ENCODE measurements at regions not wholly inside any gene's neighbourhood (a gene's known extent, or its start where the extent isn't known, plus 50 kb on each side); places are given as distances from the start of the nearest gene placed in this dataset.
"Not testable (repeated sequence)": the region's sequence is repeated elsewhere in the genome, so short reads cannot be mapped to it uniquely, and the experiment has no call there.

DNA sequence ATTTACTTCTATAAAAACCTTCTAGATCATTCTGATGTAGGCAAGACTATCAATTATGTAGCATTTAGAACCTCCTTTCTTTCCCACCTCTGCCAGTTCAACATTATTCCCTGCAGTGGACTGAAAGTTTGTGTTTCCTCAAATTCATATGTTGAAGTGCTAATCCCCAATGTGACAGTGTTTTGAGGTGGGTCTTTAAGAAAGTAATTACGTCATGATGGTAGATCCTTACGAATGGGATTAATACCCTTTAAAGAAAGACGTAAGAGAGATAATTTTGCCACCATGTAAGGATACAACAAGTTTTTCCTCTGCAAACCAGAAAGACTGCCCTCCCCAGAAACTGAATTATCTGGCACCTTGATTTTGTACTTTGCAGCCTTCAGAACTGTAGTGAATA lies 1489.7 kb upstream of the SEL1L start:
- DNase-seq, result no peak

DNA sequence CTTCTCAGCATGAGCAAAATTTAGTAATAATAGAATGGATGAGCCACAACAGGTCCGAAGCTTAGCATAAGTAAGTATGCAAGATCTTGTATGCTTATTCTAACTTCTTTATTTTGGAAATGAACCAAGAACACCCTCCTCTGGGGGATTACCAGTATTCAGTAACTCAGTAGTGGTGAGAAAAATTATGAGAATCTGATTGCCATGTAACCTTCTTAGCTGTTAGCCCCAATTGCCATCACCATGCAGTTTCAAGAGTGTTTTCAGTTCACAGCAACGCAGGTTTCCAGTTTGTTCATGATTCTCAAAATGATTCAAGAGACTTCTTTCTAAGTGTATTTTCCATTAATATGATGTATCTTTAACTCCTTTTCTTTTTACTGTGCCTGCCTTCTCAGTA lies 1507.6 kb upstream of the SEL1L start:
- no peak for DNase-seq

DNA sequence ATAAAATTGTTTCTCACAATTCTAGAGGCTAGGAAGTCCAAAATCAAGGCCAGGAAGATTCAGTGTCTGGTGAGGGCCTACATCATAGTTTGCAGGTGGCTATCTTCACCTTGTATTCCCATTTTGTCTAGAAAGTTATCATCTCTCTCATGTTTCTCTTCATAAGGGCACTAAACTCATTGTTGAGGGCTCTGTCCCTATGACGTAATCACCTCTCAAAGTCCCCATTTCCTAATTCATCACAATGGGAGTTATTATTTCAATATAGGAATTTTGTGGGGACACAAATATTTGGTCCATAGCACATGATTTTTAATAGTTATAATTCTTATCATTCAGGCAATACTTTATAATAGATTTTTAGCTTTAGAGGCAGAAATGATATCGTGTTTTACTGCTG lies 1509.2 kb upstream of the SEL1L start:
- no peak for DNase-seq

DNA sequence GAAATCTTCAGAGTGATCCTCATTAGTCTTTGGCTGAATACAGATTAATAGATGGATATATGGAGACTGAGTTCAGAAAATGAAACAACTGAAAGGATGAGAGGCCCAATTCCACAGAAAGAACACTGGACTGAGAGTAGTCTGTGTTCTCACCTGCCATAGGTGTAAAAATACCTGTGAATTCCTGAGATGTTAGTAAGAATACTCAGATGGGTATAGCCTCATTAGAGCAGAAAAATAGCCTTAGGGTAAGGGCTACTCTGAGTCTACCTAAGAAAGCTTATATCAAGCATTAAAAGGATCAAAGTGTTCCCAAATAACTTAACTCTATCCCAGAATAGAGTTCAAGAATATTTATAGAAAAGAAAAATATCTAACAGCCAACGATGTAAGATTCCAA lies 1510.3 kb upstream of the SEL1L start:
- no peak for DNase-seq

DNA sequence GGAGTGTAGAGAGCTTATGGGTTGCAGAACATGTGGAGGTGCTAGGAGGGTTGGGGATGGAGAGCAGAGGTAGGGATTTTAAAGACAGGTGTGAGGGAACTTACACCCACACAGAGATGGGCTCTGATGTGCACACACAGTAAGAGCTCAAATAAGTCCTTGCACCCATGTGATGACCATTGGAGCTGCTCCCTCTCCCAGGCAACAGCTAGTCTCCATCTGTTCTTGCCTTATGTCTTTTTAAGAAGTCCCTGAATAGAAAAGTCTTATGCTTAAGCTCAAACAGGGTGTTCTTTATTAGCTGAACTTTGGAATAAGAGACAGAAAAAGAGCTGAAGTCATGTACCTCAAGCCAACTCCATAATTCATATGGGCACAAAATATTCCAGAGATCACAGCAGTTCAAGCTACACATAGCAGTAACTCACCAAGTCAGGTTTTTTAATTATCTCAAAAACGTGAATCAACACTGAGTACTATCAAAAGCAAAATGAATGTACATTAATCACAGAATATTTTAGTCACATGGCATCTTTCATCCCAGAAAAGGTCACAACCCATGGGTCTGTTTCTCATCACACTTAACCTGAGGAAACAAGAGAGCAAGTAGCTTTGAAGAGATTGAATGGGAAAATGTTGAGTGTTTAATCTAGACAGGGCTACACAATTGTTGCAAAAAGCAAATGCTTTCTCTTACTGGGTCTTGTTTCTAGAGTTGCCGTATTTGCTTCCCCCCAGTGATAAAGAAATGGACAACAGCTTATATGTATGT lies 1513.6 kb upstream of the SEL1L start:
- DNase-seq, result no peak

DNA sequence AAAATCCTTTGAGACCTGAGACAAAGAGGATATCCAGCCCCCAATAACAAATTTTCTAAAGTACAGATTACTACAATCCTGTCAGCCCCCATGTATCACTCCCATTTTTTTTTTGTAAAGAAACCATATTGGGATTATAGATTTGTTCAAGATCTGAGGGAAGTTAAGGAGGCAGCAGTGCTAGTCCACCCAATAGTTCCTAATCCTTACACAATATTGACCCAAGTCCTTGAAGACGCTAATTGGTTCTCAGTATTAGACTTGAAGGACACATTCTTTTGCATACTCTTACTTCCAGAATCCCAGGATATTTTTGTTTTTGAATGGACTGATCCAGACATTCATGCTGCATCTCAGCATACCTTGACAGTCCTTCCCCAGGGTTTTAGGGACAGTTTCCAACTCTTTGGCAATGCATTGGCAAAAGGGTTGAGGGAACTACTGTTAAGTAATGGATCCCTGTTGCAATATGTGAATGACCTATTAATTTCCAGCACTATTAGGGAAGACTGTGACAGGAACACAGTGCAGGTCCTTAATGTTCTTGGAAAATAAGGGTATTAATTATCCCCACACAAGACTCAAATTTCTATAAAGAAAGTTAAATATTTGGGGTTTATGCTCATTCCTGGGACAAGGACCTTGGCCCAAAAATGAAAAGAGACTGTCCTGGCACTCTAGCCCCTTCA lies 1519.5 kb upstream of the SEL1L start:
- no peak for DNase-seq

DNA sequence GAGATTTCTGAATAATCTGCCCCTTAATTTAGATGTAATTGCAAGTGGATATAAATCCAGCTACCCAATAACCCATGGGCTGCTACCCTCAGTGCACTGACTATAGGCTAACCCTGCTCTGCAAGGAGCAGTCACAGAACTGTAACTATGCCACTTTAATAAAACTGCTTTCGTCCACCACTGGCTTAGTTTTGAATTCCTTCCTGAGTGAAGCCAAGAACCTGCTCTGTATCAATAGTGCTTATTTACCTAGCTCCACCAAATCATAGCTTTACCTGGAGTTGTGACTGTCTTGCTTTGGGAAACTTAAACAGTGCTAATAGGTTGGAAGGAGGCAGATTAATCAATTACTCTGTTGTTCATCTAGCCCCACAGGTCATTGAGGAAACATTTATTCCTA lies 1524.4 kb upstream of the SEL1L start:
- DNase-seq, result no peak

DNA sequence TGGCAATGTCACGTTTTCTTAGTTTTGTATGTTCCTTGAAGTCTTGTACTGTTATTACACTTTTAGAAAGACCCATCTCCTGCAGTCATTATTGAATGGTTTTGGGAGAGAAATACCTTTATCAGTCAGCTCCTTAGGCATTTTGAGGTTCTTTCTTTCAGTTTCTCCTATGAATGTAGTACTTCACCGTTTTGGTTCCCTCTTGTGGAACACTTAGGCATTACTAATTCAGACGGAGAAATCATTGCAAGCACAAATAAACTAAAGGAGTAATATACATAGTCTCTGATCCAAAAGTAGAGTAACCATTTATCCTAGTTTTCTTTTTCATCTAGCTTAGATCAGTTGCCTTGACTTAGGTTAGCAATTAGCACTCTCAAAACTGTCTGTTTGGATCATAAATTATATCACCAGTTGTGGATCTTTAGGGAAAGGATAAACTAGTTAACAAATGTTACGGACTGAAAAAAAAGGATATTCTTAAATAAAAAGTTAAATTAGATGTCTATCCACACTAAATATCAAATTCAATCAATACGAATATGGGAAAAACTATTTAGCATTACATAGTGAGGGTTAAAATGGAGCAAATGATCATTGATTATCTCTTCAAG lies 1538.3 kb upstream of the SEL1L start:
- no peak for DNase-seq

DNA sequence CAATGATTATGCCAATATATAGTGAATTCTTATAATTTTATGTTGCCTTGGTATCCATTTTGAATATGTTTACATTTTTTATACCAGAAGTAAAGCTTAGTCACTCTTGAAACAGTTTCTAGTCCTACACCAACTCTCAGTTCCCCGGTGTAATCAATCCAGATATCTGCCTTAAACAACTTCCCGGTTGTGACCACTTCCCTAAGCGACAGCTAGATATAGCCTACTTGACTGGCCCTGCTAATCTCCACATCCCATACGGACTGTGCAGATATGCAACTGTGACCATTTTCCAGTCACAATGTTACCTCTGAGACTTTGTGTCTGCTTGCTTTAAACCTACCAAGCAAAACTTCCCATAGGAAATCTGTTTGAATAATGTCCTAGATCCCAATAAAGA lies 1551.5 kb upstream of the SEL1L start:
- DNase-seq, result no peak

DNA sequence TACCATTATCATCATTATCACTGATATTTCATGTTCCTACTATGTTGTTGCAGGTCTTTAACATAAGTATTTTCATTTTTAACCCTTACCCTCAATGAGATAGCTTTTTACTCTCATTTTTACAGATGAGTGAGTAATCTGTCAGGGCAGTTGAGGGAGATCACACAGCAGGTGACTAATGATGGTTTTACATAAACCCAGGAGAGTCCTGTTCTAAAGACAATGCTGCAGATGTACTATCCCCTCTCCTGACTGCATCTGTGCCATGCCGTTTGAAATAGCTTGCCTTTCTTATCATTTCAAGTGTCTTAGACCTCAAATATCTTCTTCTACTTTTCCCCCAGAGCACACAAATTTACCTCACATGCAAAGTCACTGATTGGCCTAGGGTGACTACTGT lies 1552.1 kb upstream of the SEL1L start:
- no peak for DNase-seq

DNA sequence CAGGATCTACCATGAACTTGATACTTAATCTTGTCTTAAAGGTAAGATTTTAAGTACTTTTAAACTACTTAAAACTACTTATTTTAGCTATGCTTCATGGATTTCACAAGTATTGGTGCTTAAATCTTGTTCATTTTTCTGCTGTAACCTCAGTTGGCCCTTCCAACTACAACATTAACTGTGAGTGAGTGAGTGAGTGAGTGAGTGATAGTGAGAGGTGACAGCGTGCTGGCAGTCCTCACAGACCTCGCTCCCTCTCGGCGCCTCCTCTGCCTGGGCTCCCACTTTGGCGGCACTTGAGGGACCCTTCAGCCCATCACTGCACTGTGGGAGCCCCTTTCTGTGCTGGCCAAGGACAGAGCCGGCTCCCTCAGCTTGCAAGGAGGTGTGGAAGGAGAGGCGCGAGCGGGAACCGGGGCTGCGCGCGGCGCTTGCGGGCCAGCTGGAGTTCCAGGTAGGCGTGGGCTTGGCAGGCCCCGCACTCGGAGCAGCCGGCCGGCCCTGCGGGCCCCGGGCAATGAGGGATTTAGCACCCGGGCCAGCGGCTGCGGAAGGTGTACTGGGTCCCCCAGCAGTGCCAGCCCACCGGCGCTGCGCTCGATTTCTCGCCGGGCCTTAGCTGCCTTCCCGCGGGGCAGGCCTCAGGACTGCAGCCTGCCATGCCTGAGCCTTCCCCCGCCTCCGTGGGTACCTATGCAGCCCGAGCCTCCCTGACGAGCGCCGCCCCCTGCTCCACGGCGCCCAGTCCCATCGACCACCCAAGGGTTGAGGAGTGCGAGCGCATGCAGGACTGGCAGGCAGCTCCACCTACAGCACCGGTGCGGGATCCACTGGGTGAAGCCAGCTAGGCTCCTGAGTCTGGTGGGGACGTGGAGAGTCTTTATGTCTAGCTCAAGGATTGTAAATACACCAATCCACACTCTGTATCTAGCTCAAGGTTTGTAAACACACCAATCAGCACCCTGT lies 1558.6 kb upstream of the SEL1L start:
- not testable (repeated sequence) for DNase-seq

DNA sequence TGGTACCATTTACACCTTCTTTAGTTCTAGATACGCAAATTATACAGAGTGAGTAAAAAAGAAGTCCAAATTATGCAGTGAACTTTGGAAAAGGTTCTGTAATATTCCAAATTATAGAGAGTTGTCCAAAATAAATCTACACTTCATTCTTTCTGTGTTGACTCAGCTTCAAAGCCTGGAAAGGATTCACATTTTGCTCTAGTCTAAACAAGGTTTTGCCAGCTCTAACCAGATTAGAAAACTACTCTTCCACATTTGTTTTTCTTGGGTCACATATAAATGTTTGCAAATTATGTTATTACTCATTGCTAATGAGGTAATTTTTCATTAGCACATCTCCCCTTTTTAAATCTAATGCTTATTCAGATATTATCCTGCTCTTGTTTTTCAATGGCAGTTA lies 1562.4 kb upstream of the SEL1L start:
- DNase-seq, result no peak

DNA sequence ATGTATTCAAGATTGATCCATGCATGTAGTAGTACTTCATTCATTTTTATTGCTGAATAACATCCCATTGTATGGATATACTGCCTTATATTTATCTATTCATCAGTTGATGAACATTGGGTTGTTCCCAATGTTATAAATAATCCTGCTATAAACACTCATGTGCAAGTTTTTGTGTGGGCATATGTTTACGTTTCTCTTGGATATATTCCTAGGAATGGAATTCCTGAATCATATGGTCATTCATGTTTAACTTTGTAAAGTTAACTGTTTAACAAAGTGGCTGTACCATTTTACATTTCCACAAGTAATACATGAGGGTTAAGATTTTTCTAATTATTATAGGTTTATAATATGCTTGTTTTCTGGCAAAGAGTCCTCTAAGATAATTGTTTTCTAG lies 1568.2 kb upstream of the SEL1L start:
- no peak for DNase-seq

DNA sequence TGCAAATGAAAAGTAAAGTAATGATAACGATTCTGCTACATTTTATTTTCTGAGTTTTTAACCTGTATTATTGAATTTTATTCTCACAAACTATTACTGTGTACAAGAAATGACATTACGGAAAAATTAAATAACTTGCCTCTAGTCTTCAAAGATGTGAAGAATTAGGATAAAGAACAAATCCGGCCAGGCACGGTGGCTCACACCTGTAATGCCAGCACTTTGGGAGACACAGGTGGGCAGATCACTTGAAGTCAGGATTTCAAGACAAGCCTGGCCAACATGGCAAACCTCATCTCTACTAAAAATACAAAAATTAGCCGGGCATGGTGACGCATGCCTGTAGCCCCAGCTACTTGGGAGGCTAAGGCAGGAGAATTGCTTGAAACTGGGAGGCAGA lies 1584.4 kb upstream of the SEL1L start:
- no peak for DNase-seq

DNA sequence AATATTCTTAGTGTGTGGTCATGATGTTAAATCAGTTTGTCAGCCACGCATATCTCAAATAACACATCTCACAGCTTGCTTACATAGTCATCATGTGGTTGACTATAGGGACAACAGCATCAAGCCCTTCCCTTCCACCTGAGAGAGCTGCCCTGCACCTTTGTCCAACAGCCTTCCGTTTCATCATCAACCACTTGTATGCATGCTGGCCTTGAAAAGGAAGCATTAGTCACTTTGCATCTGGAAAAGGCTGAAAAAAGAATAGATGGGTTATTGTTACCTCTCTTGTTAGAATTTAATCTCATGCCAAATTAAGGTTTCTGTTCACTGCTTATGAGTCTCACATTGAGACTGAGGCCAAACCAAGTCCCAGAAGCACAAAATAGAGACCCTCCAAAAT lies 1586.5 kb upstream of the SEL1L start:
- no peak for DNase-seq

DNA sequence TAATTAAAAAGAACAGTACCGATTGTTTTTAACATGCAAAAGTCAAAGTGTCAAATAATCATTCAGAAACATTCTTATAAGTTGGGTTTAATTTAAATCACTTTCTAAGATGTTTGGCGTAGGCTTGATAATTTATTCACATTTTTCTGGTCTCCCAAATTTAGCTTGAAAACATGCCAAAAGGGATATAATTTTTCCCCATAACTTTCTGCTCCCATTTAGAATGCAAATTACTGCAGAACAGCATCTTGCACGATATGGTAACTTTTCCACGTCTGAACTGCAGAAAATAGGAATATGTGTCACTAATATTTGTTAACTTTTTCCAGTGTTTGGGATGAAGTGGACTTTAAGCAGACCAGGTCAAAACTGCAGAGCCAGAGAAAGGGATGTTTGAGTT lies 1592.4 kb upstream of the SEL1L start:
- no peak for DNase-seq

DNA sequence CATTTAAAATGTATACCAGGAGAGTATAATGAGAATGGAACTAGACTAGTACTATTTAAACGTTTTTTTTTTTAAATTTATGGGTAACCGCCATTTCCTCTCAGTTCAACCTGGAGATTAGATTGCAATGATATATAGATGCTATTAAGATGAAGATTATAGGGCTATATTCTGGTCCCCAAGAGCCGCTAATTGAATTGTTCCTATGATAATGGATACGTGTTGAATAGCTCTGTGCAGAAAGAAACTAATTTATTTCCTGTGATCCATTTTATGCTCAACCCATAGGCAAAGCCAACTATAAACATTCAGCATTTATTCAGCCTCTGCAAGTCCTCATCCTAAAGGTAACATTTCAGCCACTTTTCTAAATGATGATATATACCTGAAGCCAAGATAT lies 1595.1 kb upstream of the SEL1L start:
- no peak for DNase-seq

DNA sequence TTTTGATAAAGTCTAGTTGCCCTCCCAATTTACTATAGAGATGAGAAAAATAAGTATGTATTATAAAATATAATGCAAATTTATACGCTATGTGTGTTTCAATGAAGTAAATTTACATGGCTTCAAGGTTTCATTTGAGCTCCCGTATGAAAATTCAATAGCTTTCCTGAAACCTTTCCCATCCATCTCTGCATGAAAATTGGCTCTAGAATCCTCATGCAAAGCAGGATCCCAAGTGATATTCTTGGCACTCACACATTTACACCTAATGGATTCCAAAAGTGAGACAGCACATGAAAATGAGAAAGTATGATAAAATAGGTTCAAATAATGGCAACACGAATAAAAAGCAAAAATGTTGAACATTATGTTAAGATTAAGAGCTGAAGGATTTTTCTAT lies 1595.8 kb upstream of the SEL1L start:
- DNase-seq, result no peak

DNA sequence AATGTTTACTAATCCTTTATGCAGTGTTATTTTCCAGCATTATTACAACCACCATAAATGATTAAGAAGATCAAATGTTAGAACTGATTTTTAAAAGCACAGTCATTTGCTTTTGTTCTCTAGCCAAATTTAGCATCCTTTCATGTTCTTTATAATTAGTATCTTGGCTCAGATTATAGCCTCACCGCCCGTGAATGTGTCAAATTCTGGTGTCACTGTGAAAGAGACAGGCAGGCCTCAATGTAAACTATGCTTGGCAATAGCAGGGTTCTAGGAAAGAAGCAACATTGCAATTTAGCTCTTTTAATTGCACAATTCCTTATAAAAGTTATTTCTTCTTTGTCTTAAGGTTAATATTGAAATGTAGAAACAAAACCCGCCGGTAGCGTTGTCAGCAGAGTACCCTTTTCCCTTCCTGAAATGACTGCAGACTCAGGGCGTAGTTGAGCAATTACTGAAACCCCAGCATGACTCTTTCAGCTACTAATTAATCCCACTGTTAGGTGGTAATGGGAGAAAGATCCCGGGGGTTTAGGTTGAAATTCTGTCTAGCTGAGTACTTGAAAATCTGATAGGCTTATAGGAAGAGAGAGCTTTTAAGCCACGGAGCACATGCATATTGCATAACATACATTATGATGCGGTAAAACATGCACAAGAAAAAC lies 1600.5 kb upstream of the SEL1L start:
- DNase-seq, result no peak

DNA sequence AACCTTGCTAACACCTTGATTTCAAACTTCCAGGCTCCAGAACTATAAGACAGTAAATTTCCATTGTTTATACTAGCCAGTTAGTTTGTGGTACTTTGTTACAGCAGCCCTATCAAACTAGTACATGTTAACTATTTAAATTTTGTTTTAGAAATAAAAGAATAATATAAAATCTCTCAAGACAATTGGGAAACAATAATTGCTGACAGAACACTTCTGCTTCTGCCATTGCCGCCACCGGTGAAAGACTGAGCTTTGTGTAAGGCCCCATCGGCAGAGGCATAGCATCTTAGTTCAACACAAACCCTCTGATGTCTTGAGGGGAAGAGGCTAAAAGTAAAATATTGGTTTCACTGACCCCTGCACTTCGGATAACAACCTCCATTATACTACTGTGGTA lies 1607.1 kb upstream of the SEL1L start:
- DNase-seq, result no peak

DNA sequence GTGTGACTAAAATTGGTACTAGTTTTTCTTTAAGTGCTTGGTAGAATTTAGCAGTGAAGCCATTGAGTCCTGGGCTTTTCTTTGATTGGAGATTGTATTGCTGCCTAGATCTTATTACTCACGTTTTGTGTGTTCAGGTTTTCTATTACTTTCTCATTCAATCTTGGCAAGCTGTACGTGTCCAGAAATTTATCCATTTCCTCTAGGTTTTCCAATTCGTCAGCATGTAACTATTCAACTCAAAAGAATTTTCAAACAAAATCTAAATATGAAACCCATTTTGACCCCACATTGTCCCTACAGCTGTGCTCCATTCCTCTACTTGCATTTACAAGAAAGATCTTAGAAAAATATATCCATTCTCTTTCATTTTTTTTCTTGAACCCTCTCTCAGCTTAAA lies 1613.4 kb upstream of the SEL1L start:
- no peak for DNase-seq

DNA sequence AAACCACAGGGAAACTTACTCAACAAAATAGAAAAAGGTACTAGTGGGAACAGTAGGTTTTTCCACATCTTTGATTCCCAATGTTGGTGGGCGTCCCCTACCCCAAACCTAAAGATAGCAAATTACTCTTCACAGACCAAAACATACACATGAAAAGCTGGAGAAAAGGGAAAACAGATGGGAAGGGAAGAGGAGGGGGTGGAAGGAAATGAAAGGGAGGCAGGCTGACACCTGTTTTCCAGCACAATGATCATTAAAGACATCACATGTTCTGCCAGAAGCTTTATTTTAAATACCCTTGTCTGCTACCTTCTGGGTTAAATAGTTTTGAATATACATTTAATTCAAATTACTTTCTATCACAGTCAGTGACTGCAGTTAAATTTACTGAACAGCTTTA lies 1617.9 kb upstream of the SEL1L start:
- DNase-seq, result no peak

DNA sequence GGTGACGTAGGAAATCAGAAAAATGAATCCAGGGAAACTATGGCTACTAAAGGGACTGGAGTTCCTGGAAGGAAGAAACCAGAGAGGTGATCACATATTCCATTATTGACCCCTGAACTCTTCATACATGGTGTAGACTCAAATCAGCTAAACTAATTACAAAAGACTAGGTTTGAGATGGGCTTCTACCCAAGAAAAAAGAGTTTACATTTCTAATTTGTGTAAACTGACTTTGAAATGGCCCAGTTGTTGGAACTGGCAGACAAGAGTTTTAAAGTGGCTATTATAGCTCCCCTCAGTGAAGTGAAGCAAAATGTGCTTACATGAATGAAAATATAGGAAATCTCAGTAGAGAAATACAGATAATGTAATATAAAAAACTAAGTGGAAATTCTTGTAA lies 1619.4 kb upstream of the SEL1L start:
- no peak for DNase-seq

All from activated CD4-positive, alpha-beta T cell treated with anti-CD3 and anti-CD28 coated beads, Interleukin-2, amount 50 U/mL, for 4 hours (primary cell).